GM18873 (cell line): ENCODE measurements at regions not wholly inside any gene's neighbourhood (a gene's known extent, or its start where the extent isn't known, plus 50 kb on each side); places are given as distances from the start of the nearest gene placed in this dataset.
"Not testable (repeated sequence)": the region's sequence is repeated elsewhere in the genome, so short reads cannot be mapped to it uniquely, and the experiment has no call there.

Experiments
- ATAC-seq: cut with Tn5 transposase; IDR thresholded peaks from one replicate; pipeline ENCODE4 v1.9.1; 2021; ENCODE audit warnings: mild to moderate bottlenecking, moderate library complexity, moderate number of reproducible peaks; ENCODE audit not compliant: unreplicated experiment, low FRiP score

DNA sequence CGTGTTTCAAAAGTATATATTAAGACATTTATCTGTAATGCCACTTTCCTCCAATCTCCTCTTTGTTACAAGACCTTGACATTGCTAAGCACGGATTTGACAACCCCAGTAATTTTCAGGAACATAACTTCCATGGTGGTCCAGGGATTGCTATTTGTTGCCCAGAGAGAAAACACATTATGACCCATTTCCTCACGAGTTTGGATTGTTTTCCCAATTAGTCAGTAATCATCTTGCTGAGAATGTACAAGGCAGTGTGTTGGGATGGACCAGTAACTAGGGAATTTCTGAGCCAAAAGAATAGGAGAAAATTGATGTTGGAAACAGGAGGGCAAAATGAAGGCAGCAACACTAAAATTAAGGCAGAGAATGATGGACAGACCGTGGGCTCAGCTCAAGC lies 574.1 kb downstream of the EBF1 start:
- ATAC-seq: no peak

DNA sequence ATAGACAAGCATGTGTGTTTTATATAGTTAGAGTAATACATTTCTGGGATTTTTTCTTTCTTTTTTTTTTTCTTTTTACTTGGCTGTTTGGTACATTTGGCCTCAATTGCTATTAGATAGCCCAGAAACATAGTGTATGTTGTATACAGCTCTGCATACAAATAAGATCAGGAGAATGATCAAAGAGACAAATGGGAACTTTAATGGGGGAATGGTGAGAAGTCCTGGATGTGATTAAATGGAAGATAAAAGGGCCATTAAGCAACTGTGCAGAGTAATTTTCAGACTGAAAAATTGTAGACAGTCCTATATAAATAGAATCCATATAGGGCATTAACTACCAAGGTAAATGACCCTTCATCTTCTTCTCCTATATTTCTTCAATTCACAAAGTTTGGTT lies 575.6 kb downstream of the EBF1 start:
- ATAC-seq: no peak

DNA sequence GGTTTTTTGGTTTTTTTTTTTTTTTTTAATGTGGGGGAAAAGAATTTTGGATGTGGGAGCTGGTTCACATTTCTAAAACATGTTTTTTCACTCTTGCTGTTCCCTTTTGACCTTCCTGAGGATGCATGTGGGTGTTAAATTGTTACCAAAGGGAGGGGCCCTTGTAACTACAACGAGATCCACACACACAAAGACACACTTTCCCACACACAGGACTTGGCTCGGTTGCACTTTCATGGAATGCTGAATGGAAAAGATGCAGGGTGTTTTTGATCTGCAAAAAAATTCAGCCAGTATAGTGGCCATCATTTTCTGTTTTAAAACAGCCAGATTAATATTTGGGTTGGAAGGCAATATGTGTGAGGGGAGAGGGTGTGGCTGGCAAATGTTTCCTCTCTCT lies 576.9 kb downstream of the EBF1 start:
- ATAC-seq: no peak

DNA sequence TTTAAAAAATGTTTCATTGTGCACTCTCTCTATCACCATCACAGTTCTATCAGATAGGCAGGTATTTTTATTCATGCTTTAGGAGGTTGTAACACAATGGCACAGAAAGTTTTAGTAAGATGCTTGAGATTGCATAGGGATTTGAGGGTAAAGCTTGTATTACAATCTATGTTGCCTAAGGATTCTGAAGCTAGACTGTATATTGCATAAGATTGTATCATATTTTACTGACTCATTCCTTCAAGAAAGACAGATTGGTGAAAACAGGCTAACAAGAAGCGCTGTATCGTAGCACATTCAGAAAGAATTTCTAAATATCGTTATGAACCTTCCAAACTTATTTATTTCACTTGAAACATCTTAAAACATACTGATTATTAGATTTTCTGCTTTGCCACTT lies 577.7 kb downstream of the EBF1 start:
- no peak for ATAC-seq

DNA sequence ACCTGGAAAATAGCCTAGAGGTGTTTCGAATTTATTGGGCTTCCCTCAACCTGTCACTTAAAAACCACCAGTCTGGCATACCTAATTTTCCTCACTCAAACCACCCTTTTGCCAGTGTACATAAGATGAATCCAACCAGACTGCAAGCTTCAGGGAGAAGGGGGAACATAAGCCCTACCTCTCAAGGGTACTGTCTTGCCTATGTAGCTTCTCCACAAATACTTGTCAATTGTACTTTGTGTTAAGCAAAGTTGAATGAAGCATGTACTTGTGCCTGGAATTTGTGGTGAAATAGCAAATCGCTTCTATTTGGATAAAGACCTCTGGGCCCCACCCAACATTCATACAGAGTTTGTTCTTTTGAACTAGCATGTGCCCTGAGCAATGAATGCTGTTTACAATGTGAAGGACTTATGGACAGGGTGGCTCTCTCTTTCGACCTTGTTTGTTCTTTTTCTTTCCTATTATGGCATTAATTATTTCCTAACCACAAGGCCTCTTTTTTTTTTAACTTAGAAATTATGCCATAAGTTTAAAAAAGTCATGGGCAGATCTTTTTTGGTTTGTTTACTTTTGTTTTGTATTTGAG lies 580.2 kb downstream of the EBF1 start:
- no peak for ATAC-seq

DNA sequence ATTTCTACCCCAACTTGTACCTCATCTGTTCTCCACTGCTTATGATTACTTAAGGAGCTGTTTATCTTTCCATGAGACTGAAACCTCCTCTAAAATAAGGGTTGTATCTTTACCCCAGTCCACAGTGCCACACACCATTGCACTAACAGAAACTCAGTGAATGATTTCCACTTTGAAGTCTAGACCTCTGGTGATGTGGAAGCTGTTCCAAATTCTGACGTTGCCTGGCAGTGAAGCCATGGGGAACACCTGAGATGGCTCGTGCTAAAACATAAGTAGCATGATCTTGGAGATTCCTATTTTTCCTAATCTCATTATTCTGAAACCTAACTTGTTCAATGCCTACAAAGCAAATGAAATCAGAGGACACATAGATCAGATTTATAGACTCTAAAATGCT lies 583.2 kb downstream of the EBF1 start:
- no peak for ATAC-seq

DNA sequence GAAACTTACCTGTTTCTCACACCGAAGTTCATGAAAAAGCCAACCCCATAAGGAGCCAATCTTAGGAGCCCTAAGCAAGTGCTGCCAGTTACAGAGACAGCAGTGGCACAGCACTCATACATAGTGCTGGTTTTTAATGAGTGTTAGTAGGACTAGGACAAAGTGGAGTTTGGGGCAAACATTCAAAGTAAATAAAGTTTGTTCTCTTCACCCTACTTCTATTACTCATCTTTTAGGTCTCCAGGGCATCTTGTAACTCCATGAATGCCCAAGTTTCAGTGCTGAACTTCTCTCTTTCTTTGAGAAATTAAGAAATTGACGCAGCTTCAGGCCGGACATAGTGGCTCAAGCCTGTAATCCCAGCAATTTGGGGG lies 584.7 kb downstream of the EBF1 start:
- no peak for ATAC-seq

DNA sequence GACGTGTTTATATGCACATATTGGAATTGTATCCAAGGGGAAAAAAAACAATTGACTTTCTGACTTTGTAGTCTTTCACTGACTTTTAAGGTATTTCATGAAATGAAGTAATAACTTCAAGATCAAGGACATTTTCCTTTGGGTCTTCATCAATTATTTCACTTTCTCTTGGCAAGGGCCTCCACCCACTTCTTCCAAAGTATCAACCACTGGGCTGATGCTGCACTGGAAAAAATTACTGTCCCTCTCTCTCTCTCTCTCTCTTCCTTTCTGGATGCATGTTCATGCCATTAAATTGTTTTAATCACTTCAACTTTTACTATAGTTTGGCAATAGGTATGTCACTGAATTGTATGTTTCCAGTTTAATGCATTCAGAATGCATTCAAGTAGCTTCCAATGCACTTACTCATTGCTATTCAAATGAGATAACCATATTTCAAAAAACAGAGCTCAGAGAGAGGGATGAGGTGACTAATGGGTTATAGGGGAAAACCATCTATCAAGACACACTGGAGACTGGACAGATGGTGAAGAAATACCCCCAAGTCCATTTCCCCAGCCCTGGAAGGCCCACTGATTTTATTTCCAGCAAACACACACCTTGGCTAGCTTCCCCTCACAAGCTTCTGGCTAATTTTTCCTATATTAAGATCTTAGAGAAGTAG lies 585.3 kb downstream of the EBF1 start:
- no peak for ATAC-seq

DNA sequence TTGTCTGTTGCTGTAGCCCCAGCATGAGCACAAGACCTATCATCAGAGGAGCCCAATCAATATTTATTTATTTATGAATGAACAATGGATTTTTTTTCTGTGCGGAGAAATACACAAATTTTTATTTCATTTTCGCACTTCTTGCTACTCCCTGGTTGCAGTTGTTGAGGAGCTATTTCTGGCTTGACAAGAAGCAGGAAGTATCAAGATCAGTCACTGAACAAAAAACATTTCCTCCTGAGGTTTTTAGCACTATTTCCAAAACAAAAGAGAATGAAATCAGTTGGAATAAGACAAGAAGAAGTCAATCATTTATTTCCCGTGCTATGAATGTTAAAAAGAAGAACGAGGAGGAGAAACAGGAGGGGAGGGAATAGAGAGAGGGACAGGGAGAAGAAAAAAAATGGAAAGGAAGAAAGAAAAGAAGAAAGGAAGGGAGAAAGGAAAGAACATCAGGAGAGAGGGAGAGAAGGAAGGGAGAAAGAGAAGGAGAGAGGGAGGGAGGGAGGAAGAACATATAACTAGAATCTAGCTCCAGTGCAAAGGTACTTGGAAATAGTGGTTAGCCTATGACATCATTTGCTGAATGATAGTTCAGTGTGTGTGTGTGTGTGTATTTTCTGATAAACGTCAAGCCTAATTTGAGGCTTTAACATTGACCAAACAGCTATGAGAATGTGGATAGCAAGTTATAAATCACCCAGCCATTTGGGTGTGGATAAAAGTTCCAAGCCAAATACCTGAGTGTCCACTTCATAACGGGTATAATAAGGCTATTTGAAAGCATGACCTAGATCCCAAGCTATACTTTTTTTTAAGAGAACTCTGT lies 586.0 kb downstream of the EBF1 start:
- no peak for ATAC-seq

DNA sequence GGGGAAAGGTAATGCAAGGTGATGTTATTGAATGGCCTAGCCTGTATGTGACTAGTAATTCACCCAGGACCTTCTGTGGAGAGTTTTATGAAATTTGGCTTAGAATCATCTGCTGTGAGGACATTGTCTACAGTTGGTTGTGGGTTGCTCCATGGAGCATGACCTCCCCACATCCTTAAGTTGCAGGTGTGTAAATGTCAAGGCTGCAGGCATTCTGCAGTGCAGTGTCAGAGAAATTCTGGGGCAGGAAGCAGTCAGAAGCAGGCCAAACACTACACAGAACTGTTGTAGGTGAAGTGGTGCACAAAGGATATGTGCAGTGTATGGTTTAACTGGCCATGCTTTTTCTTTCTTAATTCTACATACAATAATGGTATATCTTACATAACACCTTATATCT lies 588.3 kb downstream of the EBF1 start:
- ATAC-seq: peak; percentile 79

DNA sequence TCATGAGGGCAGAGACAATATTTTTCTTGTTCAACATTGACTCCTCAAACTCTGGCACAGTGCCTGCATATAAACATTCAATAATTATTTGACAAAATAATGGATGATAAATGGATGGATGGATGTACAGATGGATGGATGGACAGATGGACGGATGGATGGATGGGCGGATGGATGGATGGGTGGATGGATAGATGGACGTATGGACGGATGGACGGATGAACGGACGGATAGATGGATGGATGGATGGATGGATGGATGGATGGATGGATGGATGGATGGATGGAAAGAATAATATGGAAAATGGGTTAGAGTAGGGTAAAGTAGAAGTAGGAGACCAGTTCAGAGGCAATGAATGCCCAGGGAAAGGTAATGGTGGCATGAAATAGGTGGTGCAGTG lies 589.2 kb downstream of the EBF1 start:
- no peak for ATAC-seq

DNA sequence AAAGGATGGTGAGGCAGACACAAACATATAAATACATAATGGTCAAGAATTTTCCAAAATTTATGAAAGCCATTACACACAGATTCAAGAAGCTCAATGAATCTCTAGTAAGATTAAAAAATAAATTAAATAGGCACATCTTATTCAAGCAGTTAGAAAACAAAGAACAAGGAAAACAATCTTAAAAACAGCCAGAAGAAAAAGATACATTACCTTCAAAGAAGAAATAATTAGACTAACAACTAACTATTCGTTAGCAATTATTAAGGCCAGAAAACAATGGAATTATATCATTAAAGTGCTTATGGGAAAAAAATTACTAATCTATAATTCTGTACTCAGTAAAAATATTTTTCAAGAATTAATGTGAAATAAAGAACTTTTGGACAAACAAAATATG lies 593.1 kb downstream of the EBF1 start:
- no peak for ATAC-seq

DNA sequence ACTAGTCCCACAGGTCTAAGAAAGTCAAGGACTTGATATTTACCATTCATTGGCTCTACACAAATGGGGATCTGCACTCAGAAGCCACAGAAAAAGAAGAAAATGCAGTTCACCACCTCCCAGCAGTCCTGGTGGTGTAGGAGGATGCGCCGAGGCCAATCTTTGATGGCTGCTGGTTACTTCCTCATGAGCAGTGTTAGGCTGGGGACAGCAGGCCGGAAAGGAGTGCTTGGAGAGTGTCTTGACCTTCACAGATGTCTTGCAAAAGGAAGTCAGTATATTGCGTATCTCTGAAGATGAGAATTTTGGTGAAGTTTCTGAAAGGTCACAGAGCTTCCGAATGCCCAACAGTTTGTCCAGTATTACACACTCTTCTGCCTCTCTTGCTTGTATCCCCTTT lies 597.0 kb downstream of the EBF1 start:
- ATAC-seq: no peak

DNA sequence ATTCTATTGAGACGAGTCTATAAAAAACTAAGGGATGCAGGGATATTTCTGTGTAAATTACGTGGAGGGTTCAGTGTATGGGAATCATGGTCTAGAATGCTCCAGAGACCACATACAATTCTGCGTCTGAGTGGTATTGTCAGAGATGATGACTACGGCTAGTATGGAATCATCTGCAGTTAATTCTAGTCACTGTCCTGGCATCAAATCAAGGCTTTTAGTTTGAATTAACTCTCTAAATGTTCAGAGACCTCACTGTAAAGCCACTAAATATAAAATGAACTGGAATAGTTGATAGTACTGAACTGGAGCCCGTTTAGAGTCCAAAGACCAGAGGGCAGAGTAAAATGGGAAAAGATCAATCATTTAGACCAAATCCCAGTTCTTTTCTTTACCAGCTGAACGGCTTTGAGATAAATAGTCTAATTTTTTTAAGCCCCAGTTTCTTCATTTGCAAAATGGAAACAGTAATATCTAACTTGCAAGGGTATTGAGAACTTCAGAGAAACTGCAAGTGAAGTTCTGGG lies 599.8 kb downstream of the EBF1 start:
- ATAC-seq: no peak

DNA sequence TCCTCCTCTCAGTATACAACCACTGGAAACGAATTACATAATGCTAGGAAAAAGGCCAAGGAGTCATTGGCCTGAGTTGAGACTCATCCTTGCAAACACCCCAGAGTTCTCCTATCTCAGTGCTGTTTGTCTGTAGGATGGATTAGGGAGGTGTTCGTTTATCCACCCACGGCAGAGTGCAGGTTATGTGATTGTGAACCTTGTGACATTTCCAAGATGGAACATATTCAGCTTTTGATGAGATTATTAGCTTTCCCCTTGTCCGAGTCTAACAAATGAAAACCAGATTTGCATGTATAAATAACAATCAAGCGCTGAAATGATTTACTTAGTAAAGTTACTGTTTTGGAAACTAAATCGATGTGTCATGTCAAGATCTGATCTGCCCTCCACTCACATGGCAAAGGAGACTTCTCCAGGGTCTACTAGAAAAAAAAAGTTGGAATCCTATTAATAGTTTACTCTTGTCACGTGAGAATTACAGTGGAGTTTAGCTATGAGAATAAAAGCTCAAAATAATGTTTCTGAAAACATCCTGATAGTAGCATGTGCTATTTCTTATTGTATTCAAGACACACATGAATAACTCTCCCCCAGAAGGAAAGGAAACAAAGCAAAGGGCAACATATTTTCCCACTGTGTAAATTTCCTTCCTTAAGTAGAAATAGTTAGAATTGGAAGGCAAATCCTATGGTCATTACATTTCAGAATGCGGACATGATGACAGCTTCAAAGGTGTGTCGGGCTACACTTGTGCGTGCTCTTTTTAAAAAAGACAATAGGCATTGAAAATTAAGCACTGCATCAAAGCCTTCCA lies 600.4 kb downstream of the EBF1 start:
- ATAC-seq: no peak

DNA sequence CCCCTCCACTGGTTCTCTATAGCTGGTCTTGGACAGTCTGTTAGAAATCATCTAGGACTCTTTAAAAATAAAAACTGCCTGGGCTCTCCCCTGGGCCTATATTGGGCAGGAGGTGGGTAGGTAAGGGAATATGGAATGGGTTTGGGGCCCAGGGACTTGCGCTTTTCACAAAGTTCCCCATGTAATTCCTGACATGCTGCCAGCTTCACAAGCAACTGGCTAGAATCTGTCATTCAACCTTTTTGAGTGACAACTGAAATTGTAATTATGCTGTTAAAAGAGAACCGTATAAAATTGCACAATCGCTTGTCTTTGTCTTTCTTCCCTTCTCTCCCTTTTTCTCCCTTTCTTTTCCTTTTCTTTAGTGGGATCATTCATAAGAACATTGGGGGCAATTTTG lies 603.1 kb downstream of the EBF1 start:
- ATAC-seq: no peak

DNA sequence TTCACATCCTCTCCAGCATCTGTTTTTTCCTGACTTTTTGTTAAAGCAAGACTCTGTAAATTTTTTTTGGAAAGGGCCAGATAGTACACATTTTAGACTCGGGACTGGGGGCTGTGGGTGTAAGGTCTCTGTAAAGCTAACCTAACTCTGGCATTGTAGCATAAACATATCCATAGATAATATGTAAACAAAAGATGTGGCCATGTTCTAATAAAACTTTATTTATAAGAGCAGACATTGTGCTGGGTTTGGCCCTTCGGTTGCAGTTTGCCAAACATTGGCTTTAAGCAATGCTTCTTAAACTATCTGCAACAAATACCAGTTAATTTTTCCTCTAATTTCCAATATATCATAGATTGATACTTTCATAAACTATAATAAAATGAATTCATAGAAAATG lies 605.2 kb downstream of the EBF1 start:
- no peak for ATAC-seq

DNA sequence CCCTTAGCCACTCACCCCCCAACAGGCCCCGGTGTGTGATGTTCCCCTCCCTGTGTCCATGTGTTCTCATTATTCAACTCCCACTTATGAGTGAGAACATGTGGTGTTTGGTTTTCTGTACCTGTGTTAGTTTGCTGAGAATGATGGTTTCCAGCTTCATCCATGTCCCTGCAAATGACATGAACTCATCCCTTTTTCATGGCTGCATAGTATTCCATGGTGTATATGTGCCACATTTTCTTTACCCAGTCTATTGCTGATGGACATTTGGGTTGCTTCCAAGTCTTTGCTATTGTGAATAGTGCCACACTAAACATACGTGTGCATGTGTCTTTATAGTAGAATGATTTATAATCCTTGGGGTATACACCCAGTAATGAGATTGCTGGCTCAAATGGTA lies 605.7 kb downstream of the EBF1 start:
- not testable (repeated sequence) for ATAC-seq

DNA sequence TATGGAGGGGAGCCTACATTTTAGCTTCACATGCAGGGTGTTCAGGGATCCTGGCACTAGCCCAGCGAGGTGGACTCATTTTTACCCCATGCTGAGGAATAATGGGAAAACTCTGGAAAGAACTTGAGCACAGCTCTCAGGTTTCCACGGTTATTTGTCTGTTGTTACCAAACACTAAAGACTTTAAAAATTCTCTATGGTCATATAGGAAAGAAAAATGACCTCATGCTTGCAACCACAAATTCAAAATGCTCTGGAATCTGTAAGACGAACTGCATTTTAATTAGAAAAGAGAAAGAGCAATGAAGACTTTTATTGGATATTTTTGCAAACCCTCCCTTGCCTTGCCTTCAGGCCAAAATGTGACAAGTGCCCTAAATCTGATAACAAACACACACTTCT lies 606.9 kb downstream of the EBF1 start:
- ATAC-seq: no peak

DNA sequence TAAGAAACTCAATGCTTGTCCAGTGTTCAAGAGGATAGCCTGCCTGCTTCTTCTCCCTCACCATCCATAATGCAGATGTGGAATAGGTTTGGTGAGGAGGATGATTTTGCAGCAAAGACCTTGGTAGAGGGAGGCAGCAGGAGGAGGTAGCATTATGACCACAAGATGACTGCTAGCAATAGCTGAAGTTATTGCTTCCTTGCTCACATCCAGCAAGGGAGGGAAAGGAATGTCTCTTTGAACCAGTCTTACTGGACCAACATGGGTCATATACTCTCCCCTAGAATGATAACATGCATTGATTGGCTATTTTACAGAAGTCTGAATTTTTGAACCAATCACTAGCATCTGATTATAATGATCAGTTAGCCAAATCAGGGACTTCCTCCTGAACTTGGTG lies 607.6 kb downstream of the EBF1 start:
- ATAC-seq: no peak

DNA sequence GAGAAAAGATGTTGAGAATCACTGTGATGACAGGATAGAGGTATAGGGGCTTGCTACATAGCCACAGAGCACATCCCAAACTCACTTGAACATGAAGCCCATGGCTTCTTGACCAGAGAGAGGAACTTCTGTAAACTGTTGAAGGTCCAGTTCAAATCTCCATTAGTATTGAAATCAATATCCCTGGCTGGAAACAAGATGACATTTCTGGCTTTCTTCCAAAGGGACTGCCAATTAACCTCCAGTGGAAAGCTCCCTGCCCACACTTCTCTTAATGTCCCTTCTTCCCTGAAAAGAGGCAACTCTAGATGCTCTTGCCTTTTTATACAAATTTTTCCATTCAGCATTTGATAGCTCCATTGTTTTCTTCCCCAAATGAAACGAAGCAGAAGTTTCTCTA lies 612.1 kb downstream of the EBF1 start:
- ATAC-seq: no peak
